ENCODE measurements at regions not wholly inside any gene's neighbourhood (a gene's known extent, or its start where the extent isn't known, plus 50 kb on each side); places are given as distances from the start of the nearest gene placed in this dataset.

DNA sequence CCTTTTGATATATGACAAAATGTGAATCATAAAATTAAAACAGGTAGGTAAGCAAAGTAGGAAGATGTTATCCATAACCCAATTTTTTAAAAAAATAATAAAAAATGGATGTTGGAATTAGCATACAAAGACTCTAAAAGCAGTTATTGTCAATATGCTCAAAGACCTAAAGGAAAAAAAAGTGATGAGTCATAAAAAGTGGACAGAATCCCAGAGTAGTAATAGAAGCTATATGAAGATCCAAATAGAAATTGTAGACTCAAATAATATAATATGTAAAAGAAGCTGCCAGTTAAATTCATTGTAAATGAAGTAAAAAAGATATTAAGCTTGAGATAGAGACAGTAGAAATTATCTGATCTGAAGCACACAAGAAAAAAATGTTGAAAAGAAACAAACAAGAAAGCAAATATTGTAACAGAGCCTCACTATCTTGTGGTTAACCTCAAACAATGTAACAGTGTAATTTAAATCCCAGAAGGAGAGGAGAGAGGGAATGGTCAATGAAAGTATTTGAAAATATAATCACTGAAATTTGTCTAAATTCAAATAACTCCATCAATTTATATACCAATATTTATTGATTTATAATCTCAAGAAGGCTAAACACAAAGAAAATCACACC lies 773.4 kb upstream of the RAG2 start:
- TF ChIP-seq, protein P1, sequence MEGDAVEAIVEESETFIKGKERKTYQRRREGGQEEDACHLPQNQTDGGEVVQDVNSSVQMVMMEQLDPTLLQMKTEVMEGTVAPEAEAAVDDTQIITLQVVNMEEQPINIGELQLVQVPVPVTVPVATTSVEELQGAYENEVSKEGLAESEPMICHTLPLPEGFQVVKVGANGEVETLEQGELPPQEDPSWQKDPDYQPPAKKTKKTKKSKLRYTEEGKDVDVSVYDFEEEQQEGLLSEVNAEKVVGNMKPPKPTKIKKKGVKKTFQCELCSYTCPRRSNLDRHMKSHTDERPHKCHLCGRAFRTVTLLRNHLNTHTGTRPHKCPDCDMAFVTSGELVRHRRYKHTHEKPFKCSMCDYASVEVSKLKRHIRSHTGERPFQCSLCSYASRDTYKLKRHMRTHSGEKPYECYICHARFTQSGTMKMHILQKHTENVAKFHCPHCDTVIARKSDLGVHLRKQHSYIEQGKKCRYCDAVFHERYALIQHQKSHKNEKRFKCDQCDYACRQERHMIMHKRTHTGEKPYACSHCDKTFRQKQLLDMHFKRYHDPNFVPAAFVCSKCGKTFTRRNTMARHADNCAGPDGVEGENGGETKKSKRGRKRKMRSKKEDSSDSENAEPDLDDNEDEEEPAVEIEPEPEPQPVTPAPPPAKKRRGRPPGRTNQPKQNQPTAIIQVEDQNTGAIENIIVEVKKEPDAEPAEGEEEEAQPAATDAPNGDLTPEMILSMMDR (IDR thresholded peaks at IDR 0.05; ENCODE audit: insufficient read depth, low read length), result no peak
- TF ChIP-seq, protein P2, sequence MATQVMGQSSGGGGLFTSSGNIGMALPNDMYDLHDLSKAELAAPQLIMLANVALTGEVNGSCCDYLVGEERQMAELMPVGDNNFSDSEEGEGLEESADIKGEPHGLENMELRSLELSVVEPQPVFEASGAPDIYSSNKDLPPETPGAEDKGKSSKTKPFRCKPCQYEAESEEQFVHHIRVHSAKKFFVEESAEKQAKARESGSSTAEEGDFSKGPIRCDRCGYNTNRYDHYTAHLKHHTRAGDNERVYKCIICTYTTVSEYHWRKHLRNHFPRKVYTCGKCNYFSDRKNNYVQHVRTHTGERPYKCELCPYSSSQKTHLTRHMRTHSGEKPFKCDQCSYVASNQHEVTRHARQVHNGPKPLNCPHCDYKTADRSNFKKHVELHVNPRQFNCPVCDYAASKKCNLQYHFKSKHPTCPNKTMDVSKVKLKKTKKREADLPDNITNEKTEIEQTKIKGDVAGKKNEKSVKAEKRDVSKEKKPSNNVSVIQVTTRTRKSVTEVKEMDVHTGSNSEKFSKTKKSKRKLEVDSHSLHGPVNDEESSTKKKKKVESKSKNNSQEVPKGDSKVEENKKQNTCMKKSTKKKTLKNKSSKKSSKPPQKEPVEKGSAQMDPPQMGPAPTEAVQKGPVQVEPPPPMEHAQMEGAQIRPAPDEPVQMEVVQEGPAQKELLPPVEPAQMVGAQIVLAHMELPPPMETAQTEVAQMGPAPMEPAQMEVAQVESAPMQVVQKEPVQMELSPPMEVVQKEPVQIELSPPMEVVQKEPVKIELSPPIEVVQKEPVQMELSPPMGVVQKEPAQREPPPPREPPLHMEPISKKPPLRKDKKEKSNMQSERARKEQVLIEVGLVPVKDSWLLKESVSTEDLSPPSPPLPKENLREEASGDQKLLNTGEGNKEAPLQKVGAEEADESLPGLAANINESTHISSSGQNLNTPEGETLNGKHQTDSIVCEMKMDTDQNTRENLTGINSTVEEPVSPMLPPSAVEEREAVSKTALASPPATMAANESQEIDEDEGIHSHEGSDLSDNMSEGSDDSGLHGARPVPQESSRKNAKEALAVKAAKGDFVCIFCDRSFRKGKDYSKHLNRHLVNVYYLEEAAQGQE (IDR thresholded peaks at IDR 0.05; ENCODE audit: insufficient replicate concordance, low read depth), result no peak
- TF ChIP-seq POLR2AphosphoS5 (IDR thresholded peaks at IDR 0.05; ENCODE audit: low read depth), result no peak
- no peak for TF ChIP-seq SPI1 (IDR thresholded peaks at IDR 0.05; ENCODE audit: borderline replicate concordance, low read depth)
- TF ChIP-seq GABPA (IDR thresholded peaks at IDR 0.05; ENCODE audit: low read depth), result no peak
- no peaks in the 10 kb centered on the region for H3K27me3 ChIP-seq (ENCODE audit: insufficient read depth, poor library complexity, severe bottlenecking)
- H3K4me3 ChIP-seq (replicated peaks; ENCODE audit: insufficient read depth, low read length), result no peak overlapping the region
- no peak overlapping the region for H3K27ac ChIP-seq (replicated peaks)
- DNase-seq (ENCODE audit: low read depth in 1 of 2, low spot score in 1 of 2), result no peak

DNA sequence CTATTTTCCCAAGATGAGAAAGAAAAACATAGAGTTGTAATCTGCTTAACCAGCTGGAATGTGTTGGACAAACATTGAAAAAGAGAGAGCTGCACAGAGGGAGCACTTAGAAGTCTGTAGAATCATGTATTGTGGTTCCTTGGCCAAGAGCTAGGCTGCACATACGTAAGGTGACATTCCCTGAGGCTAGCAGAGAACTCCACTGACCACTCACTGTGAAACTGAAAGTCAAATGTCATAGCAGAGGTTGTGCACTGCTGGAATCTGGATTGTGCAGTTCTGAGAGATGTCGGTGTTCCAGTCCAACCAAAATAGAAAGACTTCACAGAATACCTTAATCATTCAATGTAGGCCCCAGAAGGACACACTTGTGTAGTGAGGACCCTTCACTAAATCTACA lies 772.8 kb upstream of the RAG2 start:
- DNase-seq (ENCODE audit: low read depth in 1 of 2, low spot score in 1 of 2), result no peak
- Histone ChIP-seq H3K27me3 (ENCODE audit: insufficient read depth, poor library complexity, severe bottlenecking) (no peaks in the 10 kb centered on the region), H3K27ac (replicated peaks) (no peak overlapping the region), H3K4me3 (replicated peaks; ENCODE audit: insufficient read depth, low read length) (no peak overlapping the region)
- TF ChIP-seq, protein P1 (IDR thresholded peaks at IDR 0.05; ENCODE audit: insufficient read depth, low read length), result no peak
- no peak for TF ChIP-seq SPI1 (IDR thresholded peaks at IDR 0.05; ENCODE audit: borderline replicate concordance, low read depth)
- TF ChIP-seq GABPA (IDR thresholded peaks at IDR 0.05; ENCODE audit: low read depth), result no peak
- TF ChIP-seq, protein P2 (IDR thresholded peaks at IDR 0.05; ENCODE audit: insufficient replicate concordance, low read depth), result no peak
- TF ChIP-seq POLR2AphosphoS5 (IDR thresholded peaks at IDR 0.05; ENCODE audit: low read depth), result no peak

DNA sequence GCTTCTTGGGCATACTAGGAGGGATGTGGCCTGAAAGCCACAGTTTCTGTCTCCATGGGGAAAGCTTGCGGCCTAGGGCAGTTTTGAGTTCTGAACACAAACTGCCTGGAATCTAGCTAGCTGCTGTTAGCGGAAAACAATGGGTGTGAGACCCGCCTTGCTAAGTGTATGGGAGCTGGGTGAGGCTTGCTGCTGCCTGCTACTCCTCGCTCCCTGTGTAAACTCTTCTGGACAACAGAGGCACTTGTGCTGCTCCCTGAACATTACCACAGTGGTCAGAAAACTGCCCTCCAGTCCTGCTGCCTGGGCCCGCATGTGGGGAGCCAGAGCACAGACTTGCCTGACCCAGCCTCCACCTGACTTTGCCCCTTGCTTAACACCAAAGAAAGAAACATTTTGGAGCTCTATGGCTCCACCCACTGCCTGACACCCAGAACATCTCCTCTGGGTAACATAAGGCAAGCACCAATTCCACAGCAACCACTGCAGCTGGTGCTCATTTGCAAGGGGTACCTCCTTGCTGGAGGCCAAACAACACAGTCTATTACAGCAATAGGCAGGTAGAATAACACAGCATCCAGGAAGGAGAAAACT lies 766.3 kb upstream of the RAG2 start:
- TF ChIP-seq, protein P2 (IDR thresholded peaks at IDR 0.05; ENCODE audit: insufficient replicate concordance, low read depth), result no peak
- TF ChIP-seq, protein P1 (IDR thresholded peaks at IDR 0.05; ENCODE audit: insufficient read depth, low read length), result no peak
- TF ChIP-seq SPI1 (IDR thresholded peaks at IDR 0.05; ENCODE audit: borderline replicate concordance, low read depth), result no peak
- no peak for TF ChIP-seq GABPA (IDR thresholded peaks at IDR 0.05; ENCODE audit: low read depth)
- TF ChIP-seq POLR2AphosphoS5 (IDR thresholded peaks at IDR 0.05; ENCODE audit: low read depth), result no peak
- Histone ChIP-seq H3K27ac (replicated peaks) (no peak overlapping the region), H3K27me3 (ENCODE audit: insufficient read depth, poor library complexity, severe bottlenecking) (no peaks in the 10 kb centered on the region), H3K4me3 (replicated peaks; ENCODE audit: insufficient read depth, low read length) (no peak overlapping the region)
- DNase-seq (ENCODE audit: low read depth in 1 of 2, low spot score in 1 of 2), result no peak

All from HL-60 (cell line).